Transverse colon (tissue), 4 donors: ENCODE measurements at regions not wholly inside any gene's neighbourhood (a gene's known extent, or its start where the extent isn't known, plus 50 kb on each side); places are given as distances from the start of the nearest gene placed in this dataset.

ENCODE experiments used
- DNase-seq: peaks from one replicate; pipeline ENCODE4 v3.0.0-alpha.2; 2019
- H3K27ac ChIP-seq, 4 donors: fragments of 200-600 bp; sonication (generic); 2 replicates each; pipeline ENCODE4 v1.5.1; 2016 to 2018; ENCODE audit warnings: inconsistent platforms in 4 of 4
- H3K27me3 ChIP-seq: fragments of 200-600 bp; sonication (generic); 2 replicates; pipeline ENCODE4 v1.5.1; 2017; ENCODE audit warnings: inconsistent platforms
- H3K36me3 ChIP-seq, 4 donors: fragments of 200-600 bp; sonication (generic); 2 replicates each; pipeline ENCODE4 v1.5.1; 2017 to 2019; ENCODE audit warnings: inconsistent platforms in 4 of 4
- H3K4me1 ChIP-seq, 4 donors: fragments of 200-600 bp; sonication (generic); 2 replicates each; pipeline ENCODE4 v1.5.1; 2017 to 2020; ENCODE audit warnings: inconsistent platforms in 4 of 4
- H3K4me3 ChIP-seq, 4 donors: fragments of 200-600 bp; sonication (generic); 1 replicate in 1 of 4; 2 replicates in 3 of 4; pipeline versions ENCODE4 v1.5.1 to v1.6.1; 2017 to 2019; ENCODE audit warnings: inconsistent platforms in 4 of 4
- H3K9me3 ChIP-seq, 2 donors: fragments of 200-600 bp; sonication (generic); 2 replicates each; pipeline ENCODE4 v1.5.1; 2017 to 2019; ENCODE audit warnings: inconsistent platforms in 2 of 2
- CTCF ChIP-seq, 5 experiments: fragments of 200-600 bp in 3 of 5; fragments of 450-650 bp in 2 of 5; sonication (generic) in 3 of 5; IDR thresholded peaks; 1 replicate in 2 of 5; 2 replicates in 3 of 5; pipeline ENCODE4 v1.5.1; 2016 to 2017; ENCODE audit warnings: antibody characterized with exemption in 5 of 5, inconsistent platforms in 3 of 5, mild to moderate bottlenecking in 2 of 5, moderate library complexity in 1 of 5
- EP300 ChIP-seq: sonication (generic); formaldehyde crosslinking; IDR thresholded peaks from one replicate; pipeline ENCODE4 v1.6.1; 2017; ENCODE audit warnings: antibody characterized with exemption, low read depth
- POLR2A ChIP-seq: fragments of 450-650 bp; IDR thresholded peaks from one replicate; pipeline ENCODE4 v1.6.1; 2016; ENCODE audit warnings: antibody characterized with exemption, mild to moderate bottlenecking, moderate library complexity
- POLR2AphosphoS5 ChIP-seq, 3 donors: sonication (generic); formaldehyde crosslinking; IDR thresholded peaks; one replicate each; pipeline ENCODE4 v1.6.1; 2016; ENCODE audit warnings: antibody characterized with exemption in 3 of 3
- WGBS, 2 donors: methylation state at CpG; one replicate each; pipeline ENCODE4 v1.1.5; 2018; ENCODE audit warnings: low coverage in 1 of 2; 5-methylcytosine and 5-hydroxymethylcytosine counted together
- in situ Hi-C, 4 donors: fragments of 200-750 bp; cut with MboI; loops; one replicate each; pipeline versions ENCODE4 v1.15.0 to v1.15.1; 2017; ENCODE audit warnings: low sequenced_read_pairs in 3 of 4, low pct_ligation_motif_present in 1 of 4, low pct_unique_long_range_greater_than_20kb in 1 of 4
- intact Hi-C: fragments of 100-400 bp; cut with DNase I; formaldehyde crosslinking; loops from one replicate; pipeline ENCODE4 v1.15.1; 2023; ENCODE audit warnings: low total_unique reads

DNA sequence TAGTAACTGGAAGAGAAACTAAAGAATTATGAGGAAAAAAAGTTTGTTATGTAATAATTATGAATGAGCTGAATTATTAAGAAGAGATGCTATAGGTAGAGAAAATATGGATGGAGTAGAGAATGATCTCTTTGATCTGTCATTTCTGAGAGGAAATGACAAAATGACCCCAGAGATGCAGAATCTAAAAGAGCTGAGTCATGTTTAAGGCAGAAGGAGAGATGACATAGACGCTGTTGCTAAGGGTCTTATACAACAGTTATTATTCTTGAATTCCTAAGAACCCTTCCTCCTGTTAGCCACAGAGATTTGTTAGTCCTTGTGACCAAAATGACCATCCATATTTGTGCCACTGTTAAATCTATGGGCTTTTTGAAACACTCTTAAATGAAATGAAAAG, 58.3 kb upstream of the FREM2 start:
- no peaks in the 10 kb centered on the region for H3K27me3 ChIP-seq
- H3K9me3 ChIP-seq: no peaks in the 10 kb centered on the region
- DNase-seq: no peak
- in situ Hi-C loops: no loop called here
- H3K4me1 ChIP-seq: no peaks in the 10 kb centered on the region
- no peaks in the 10 kb centered on the region for H3K36me3 ChIP-seq
- H3K27ac ChIP-seq: no peak overlapping the region
- no peak overlapping the region for H3K4me3 ChIP-seq
- TF ChIP-seq CTCF (IDR thresholded peaks at IDR 0.05) (no peak), POLR2AphosphoS5 (IDR thresholded peaks at IDR 0.05) (no peak), EP300 (no peak), POLR2A (no peak)
- intact Hi-C loops: no loop called here
- 60% methylated on average over 1 of the region's 1 CpG; no CpG with 5 or more reads in 1 of the 2 donors for WGBS, 2 donors

DNA sequence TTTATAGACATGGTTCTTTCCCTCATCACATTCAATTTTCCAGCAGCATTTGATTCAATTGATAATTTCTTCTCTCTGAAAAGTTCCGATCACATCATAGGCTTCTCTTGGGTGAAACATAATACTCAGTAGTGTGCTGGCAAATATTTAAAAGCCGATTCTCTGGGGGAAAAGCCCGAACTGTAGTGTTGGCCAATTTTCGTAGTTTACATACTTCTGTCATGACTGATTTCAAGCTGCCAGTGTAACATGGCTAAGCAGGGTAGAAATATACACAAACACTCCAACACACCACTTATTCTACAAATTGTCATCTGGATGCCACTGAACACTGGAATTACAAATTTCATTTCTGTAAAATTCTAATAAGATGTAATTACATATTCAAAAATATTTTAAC, 56.1 kb upstream of the FREM2 start:
- Histone ChIP-seq H3K4me3 (no peak overlapping the region), H3K9me3 (no peaks in the 10 kb centered on the region), H3K27ac (no peak overlapping the region), H3K4me1 (no peaks in the 10 kb centered on the region), H3K36me3 (no peaks in the 10 kb centered on the region), H3K27me3 (no peaks in the 10 kb centered on the region)
- DNase-seq: no peak
- WGBS, 2 donors: 51 to 63% methylated on average over 4 of the region's 4 CpGs
- TF ChIP-seq POLR2AphosphoS5 (IDR thresholded peaks at IDR 0.05) (no peak), POLR2A (no peak), CTCF (IDR thresholded peaks at IDR 0.05) (no peak), EP300 (no peak)
- in situ Hi-C loops: no loop called here
- intact Hi-C loops: no loop called here

DNA sequence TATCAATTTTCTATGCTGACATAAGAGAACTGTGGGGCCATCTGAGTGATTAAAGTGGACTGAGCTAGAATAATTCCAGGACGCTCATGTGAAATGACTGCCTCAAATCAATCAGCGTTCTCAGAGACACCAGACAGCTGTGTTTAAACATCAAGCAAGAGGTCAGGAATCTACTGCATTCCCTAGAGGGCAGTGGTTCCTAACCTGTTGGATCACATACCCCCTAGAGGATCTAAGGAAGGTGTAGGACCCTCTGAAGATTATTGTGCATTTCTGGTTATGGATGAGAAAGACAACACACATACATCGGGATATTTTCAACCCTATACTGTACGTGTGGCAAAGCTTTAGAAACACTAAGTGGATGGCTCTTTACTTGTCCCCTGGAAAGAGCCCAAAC, 51.8 kb upstream of the FREM2 start:
- H3K36me3 ChIP-seq: no peaks in the 10 kb centered on the region
- no peak overlapping the region for H3K4me3 ChIP-seq
- 80 to 88% methylated on average over 2 to 4 of the region's 4 CpGs for WGBS, 2 donors
- in situ Hi-C loops: no loop called here
- no peak for TF ChIP-seq POLR2A
- TF ChIP-seq POLR2AphosphoS5 (IDR thresholded peaks at IDR 0.05): no peak
- no peak for TF ChIP-seq EP300
- no peak for TF ChIP-seq CTCF (IDR thresholded peaks at IDR 0.05)
- H3K27ac ChIP-seq: no peak overlapping the region
- intact Hi-C loops: no loop called here
- H3K9me3 ChIP-seq: no peaks in the 10 kb centered on the region
- no peaks in the 10 kb centered on the region for H3K27me3 ChIP-seq
- peaks cover 0 to 6% (median 3%) of the 10 kb centered on the region in 4 donors for H3K4me1 ChIP-seq
- no peak for DNase-seq

DNA sequence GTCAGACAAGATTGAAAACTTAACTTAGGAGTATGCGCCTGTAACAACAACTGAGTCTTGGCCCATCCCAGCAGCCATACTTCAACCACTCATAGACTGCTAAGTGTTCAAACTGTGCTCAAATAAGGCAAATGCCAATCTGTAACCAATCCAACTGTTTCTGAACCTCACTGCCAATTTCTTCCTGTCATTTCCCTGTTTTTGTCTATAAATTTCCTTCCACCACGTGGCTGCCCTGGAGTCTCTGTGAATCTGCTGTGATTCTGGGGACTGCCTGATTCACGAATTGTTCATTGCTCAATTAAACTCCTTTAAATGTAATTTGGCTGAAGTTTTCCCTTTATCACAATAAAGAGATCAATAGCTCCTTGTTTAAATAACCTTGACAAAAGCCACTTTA, 50.8 kb upstream of the FREM2 start:
- no peaks in the 10 kb centered on the region for H3K9me3 ChIP-seq
- in situ Hi-C loops (no loop called here), intact Hi-C loops (no loop called here)
- no peaks in the 10 kb centered on the region for H3K27me3 ChIP-seq
- H3K4me3 ChIP-seq: no peak overlapping the region
- WGBS, 2 donors: 41 to 71% methylated on average over 2 to 3 of the region's 3 CpGs
- TF ChIP-seq POLR2AphosphoS5 (IDR thresholded peaks at IDR 0.05) (no peak), CTCF (IDR thresholded peaks at IDR 0.05) (no peak), POLR2A (no peak), EP300 (no peak)
- H3K4me1 ChIP-seq: peaks cover 0 to 6% (median 3%) of the 10 kb centered on the region in 4 donors
- DNase-seq: no peak
- no peaks in the 10 kb centered on the region for H3K36me3 ChIP-seq
- no peak overlapping the region for H3K27ac ChIP-seq
